Activated T-cell treated with anti-CD3 and anti-CD28 coated beads for 48 hours (primary cell): ENCODE measurements at regions not wholly inside any gene's neighbourhood (a gene's known extent, or its start where the extent isn't known, plus 50 kb on each side); places are given as distances from the start of the nearest gene placed in this dataset.

ENCODE experiments used
- DNase-seq: peaks from one replicate; pipeline ENCODE4 v3.0.0-alpha.2; 2020; ENCODE audit warnings: low read depth

DNA sequence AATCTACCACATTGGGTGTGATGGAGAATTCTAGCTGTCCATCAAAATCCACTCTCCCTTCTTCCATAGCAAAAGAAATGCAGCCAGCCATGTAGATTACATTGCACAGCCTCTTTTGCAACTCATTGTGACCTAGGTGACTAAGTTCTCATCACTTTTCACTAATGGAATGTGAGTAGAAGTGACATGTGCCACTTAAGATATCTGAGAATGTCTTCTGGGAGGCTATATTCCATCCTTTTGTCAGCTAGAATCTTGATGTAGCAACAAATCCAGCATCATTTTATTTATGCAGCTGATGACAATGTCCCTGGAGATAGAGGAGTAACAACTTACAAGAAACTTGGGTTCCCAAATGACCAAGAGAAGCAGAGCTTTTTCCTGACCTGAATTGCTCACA, 61.5 kb upstream of the API5 start:
- no peak for DNase-seq

DNA sequence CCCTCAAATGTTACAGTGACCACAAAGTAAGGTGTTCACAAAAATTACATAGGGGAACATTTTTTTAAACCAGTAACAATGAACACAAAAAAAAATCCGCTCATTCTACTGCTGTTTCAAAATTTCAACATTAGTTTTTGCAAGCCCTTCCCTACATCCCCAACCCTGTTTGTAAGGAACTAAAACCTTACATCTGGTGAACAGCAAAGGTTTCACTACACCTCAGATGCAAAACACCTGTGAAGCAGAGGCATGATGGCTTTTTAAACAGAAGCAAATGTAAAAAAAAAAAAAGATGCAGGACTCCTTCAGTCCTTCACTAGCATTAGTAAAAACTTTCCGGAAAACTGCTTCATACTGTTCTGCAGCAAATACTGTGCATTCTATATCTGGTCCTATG, 50.0 kb upstream of the API5 start:
- DNase-seq, result no peak
